GM18502 (cell line): ENCODE measurements at regions not wholly inside any gene's neighbourhood (a gene's known extent, or its start where the extent isn't known, plus 50 kb on each side); places are given as distances from the start of the nearest gene placed in this dataset.
"Not testable (repeated sequence)": the region's sequence is repeated elsewhere in the genome, so short reads cannot be mapped to it uniquely, and the experiment has no call there.

ENCODE experiments used
- ATAC-seq: cut with Tn5 transposase; IDR thresholded peaks from one replicate; pipeline ENCODE4 v1.9.1; 2021; ENCODE audit warnings: mild to moderate bottlenecking; ENCODE audit not compliant: unreplicated experiment, poor library complexity

DNA sequence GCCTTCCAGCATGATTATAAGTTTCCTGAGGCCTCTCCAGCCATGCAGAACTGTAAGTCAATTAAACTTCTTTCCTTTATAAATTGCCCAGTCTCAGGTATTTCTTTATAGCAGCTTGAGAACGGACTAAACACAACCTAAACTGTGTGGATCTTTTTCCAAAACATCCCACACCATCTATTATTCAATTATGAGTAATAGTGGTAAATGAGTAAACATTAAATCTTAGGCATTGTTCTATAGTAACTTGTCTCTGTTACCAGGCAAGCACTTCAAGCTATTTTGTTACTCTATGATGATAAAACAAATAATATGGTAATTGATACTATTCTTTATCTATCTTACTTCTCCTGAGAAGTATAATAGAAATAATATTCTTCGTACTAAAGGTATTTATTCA, 536.9 kb upstream of the CHAC2 start:
- no peak for ATAC-seq

DNA sequence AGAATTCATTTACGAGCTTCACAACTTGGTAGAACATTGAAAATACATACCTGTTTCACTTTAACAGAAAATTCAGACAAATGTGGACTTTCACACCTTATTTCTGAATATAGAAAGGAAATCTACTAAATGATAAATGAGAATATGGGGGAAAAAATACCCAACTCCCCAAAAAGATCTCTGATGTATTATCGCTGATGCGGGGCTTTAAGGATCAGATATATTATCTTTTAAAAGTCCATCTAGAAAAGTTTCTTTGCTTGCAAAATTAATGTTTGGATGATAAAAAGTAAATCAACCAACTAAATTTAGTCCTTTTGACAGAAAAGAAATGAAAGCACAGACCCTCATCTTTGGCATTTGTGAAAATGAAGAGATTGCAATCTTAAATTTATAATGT, 540.1 kb upstream of the CHAC2 start:
- no peak for ATAC-seq

- ATAC-seq, result no peak
These were observed 546.6 kb upstream of the CHAC2 start for GRCh38 chr2:53220969-53221368.

GRCh38 chr2:53217250-53217649, 550.4 kb upstream of the CHAC2 start:
- ATAC-seq, result no peak

- no peak for ATAC-seq
These were observed 550.8 kb upstream of the CHAC2 start for GRCh38 chr2:53216805-53217204.

GRCh38 chr2:53212576-53212975, 555.0 kb upstream of the CHAC2 start:
- ATAC-seq, result no peak

- ATAC-seq, result no peak
These were observed 556.3 kb upstream of the CHAC2 start for GRCh38 chr2:53211201-53211774.

GRCh38 chr2:53210538-53210937, 557.1 kb upstream of the CHAC2 start:
- no peak for ATAC-seq

GRCh38 chr2:53209679-53210458, 557.7 kb upstream of the CHAC2 start:
- ATAC-seq, result no peak

GRCh38 chr2:53208815-53209214, 558.8 kb upstream of the CHAC2 start:
- ATAC-seq, result no peak

DNA sequence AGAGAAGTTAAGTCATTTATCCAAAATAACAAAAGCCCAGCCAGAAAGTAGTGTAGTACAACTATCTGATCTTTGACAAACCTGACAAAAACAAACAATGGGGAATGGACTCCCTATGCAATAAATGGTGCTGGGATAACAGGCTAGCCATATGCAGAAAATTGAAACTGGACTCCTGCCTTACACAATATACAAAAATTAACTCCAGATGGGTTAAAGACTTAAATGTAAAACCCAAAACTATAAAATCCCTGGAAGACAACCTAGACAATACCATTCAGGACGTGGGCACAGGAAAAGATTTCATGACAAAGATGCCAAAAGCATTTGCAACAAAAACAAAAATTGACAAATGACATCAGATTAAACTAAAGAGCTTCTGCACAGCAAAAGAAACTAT, 561.4 kb upstream of the CHAC2 start:
- not testable (repeated sequence) for ATAC-seq

DNA sequence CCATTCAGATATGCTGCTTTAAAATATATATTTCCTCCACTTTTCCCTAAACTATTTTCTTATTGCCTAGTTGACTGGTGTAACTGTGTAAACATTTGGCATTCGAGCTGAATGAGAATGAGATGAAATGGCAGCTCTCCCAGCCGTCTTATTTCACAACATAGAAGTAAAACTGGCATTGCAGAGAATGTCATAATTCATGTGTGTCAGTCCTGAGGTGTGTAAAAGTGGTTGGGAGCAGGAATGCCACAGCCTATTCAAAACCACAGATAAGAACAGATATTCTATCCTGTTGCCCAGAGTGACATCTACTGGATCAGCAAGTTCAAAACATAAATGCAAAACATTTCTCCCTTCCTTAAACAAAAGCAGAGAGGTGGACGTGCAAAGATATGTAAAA, 565.5 kb upstream of the CHAC2 start:
- no peak for ATAC-seq

DNA sequence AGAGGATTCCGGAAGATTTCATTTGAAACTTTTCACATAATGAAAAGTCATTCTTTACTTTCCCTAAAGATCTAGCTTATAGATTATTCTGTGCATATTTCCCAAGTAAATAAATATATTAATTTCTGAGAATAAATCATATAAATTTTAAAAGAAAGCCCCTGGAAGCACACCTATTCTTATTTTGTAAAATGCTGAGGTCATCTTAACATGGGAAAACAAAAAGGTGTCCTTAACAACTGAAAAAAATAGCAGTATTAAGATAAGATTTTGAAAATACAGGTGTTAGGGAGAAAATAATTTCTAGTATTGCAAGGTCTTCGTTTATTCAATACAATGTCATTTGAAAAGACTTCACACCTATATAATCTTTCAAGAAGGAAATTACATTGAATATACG, 567.5 kb upstream of the CHAC2 start:
- no peak for ATAC-seq

DNA sequence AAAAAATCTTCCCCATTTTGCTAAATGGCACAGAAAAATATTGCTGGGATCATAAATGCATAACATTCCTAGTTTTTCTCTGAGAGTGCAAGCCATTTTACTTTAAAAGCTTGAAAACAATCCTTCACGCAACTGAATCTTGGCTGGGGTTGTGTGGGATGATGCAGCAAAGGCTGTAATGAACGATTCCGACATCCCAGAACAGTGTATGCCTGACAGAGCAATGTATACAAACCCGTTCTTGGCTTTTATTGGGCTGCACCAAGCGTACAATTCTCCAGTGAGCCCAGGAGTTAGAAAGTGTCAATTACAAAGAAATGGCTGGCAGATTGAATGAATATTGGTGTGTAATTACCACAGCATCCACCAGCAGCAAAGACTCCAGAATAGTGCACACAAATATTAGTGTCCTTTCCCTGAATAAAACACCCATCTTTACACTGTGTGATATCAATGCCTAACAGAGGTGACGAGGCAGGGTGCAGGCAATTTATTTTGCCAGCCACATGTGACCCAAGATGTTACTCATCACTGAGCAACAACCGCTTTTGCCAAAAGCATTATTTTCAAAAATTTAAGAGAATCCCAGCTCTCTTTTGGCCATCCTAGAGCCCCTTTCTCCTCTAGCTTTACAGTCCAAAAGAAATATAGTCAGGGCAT, 578.6 kb upstream of the CHAC2 start:
- ATAC-seq, result no peak

- ATAC-seq, result no peak
These were observed 584.0 kb upstream of the CHAC2 start for GRCh38 chr2:53183581-53183980.

DNA sequence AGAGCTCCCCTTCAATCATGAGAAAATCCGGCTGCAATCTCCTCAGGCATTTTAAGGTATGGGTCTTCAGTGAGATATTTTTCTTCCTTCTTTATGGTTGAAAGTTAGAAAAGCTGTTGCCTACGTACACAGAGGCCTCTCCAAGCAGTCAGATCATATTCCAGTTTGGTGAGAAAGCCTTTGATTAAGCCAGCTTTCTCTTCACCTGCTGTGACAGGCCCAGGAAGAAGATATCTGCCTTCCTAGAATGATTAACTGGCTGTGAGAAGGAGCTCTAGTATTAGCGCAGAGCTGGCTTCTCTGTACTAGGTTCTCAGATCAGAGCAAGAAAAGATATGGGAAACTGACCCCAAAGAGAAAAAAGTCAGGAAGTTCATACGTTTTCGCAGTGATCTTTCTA, 585.0 kb upstream of the CHAC2 start:
- no peak for ATAC-seq

DNA sequence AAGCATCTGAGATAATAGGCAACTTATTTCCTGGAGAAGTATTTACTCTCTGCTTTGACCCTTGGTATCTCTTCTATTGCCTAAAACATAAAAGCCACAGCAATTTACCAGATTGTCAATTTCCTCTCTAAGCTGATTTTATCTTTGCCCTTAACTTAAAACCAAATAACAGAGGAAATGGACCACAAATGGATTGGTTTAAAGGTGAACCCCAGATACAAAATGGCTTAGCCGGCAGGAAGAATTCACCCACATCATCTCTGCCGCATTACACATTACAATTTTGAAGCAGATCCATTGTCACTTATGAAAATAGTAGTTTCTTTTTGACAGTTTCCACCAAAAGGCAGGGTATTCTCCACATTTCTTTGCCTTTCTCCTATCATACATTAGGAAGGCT, 585.8 kb upstream of the CHAC2 start:
- ATAC-seq, result no peak

- no peak for ATAC-seq
These were observed 590.3 kb upstream of the CHAC2 start for GRCh38 chr2:53177327-53177726.

- no peak for ATAC-seq
These were observed 593.1 kb upstream of the CHAC2 start for GRCh38 chr2:53174539-53174938.

GRCh38 chr2:53173698-53174455, 593.7 kb upstream of the CHAC2 start:
- no peak for ATAC-seq

DNA sequence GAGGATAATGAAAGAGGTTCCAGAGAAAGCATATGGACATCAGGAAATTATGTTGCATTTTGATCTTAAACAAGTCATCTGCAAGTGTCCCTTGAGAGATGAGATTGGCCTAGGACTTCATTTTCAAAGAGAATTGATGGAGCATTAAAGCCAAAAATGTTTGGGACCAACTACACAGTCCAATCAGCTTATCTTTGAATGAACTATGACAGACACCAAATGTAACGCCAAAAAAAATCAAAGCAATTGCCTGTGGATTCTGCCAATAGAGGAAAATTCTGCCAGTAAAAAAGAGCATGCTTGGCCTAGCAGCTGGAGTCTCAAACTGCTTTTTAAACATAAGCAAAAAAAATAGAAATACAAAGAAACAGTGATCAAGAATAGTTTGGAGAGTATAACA, 594.5 kb upstream of the CHAC2 start:
- no peak for ATAC-seq
